Endodermal cell (in vitro differentiated cells): ENCODE measurements at regions not wholly inside any gene's neighbourhood (a gene's known extent, or its start where the extent isn't known, plus 50 kb on each side); places are given as distances from the start of the nearest gene placed in this dataset.

ENCODE experiments used
- DNase-seq: peaks from one replicate; pipeline ENCODE4 v3.0.0-alpha.2; 2017
- H3K27ac ChIP-seq: 2 replicates; pipeline ENCODE4 v1.5.1; 2013; ENCODE audit warnings: mild to moderate bottlenecking, low read depth, low read length, moderate library complexity
- H3K27me3 ChIP-seq: 2 replicates; pipeline ENCODE4 v1.6.1; 2013; ENCODE audit warnings: mild to moderate bottlenecking, low read length, moderate library complexity; ENCODE audit not compliant: insufficient read depth, control insufficient read depth, poor library complexity, severe bottlenecking
- H3K36me3 ChIP-seq: 2 replicates; pipeline ENCODE4 v1.7.0; 2013; ENCODE audit warnings: mild to moderate bottlenecking, low read length, moderate library complexity; ENCODE audit not compliant: control insufficient read depth, insufficient read depth
- H3K4me1 ChIP-seq: one replicate; pipeline ENCODE4 v1.7.0; 2013; ENCODE audit warnings: low read length; ENCODE audit not compliant: control insufficient read depth, insufficient read depth
- H3K4me3 ChIP-seq: 2 replicates; pipeline ENCODE4 v1.5.1; 2013; ENCODE audit warnings: mild to moderate bottlenecking, low read length, moderate library complexity
- H3K9ac ChIP-seq: 2 replicates; pipeline ENCODE4 v1.6.1; 2013; ENCODE audit warnings: mild to moderate bottlenecking, low read length, moderate library complexity; ENCODE audit not compliant: poor library complexity, severe bottlenecking; ENCODE audit errors: extremely low read depth
- H3K9me3 ChIP-seq: 2 replicates; pipeline ENCODE4 v1.6.1; 2013; ENCODE audit warnings: mild to moderate bottlenecking, low read length, moderate library complexity; ENCODE audit not compliant: control insufficient read depth
- H3K27ac Mint-ChIP-seq: 2 replicates; pipeline ENCODE4 v1.8.0; 2020; ENCODE audit warnings: mixed read lengths
- H3K27me3 Mint-ChIP-seq: 2 replicates; pipeline ENCODE4 v1.8.0; 2021; ENCODE audit warnings: mild to moderate bottlenecking, mixed read lengths; ENCODE audit not compliant: insufficient read depth
- H3K36me3 Mint-ChIP-seq: 2 replicates; pipeline ENCODE4 v1.8.0; 2020; ENCODE audit warnings: low read depth, mixed read lengths
- H3K4me1 Mint-ChIP-seq: 2 replicates; pipeline ENCODE4 v1.8.0; 2020; ENCODE audit warnings: mixed read lengths
- H3K4me3 Mint-ChIP-seq: 2 replicates; pipeline ENCODE4 v1.8.0; 2020; ENCODE audit warnings: mild to moderate bottlenecking, moderate library complexity, mixed read lengths
- H3K9me3 Mint-ChIP-seq: 2 replicates; pipeline ENCODE4 v1.8.0; 2020; ENCODE audit warnings: mild to moderate bottlenecking, mixed read lengths
- CTCF ChIP-seq: fragments of 200-600 bp; sonication (generic); conservative IDR thresholded peaks from 2 replicates; pipeline ENCODE4 v1.5.0; 2021; ENCODE audit warnings: antibody characterized with exemption, mild to moderate bottlenecking
- WGBS, 2 experiments: methylation state at CpG; one replicate each; pipeline versions ENCODE4 v1.1.5 to v1.1.7; 2013; ENCODE audit warnings: missing lambda C conversion rate in 2 of 2, mixed read lengths in 1 of 2; ENCODE audit not compliant: insufficient coverage in 1 of 2, insufficient read length in 1 of 2; 5-methylcytosine and 5-hydroxymethylcytosine counted together

DNA sequence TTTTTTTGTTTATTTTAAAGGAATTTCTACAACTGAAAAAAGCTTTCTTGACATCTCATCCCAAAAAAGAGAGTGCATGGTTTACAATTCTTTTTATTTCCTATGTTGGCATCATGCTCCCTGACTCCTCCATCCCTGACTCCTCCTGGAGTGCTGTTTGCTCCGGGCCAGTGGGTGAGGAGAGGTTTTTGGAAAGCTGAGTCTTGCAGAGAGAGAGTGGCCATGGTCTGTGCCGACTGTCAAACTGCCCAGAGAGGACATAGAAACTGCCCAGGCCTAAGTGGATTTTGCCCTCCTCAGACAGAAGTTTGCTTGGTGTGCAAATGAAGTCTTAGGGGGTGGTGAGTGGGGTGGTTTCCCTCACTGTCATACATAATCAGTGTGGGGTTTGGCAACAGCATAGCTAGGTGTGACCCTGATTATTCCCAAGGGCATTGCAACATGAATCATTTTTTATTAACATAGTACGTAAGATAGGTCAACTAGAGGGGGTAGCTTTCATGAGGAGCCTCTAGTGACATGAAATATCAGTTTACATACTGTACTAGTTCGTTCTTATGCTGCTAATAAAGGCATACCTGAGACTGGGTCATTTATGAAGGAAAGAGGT is 179.8 kb upstream of the UBL3 start:
- Histone ChIP-seq H3K36me3 (no peaks in the 10 kb centered on the region), H3K4me3 (no peak overlapping the region), H3K4me1 (peaks cover 3% of the 10 kb centered on the region), H3K9me3 (no peaks in the 10 kb centered on the region), H3K27me3 (no peaks in the 10 kb centered on the region), H3K9ac (no peak overlapping the region), H3K27ac (no peak overlapping the region)
- no peaks in the 10 kb centered on the region for H3K36me3 Mint-ChIP-seq
- no peak for DNase-seq
- no peak for TF ChIP-seq CTCF
- H3K27ac Mint-ChIP-seq, result no peak overlapping the region
- no peaks in the 10 kb centered on the region for H3K27me3 Mint-ChIP-seq
- 89 to 90% methylated on average over 3 to 4 of the region's 4 CpGs for WGBS, 2 experiments
- H3K9me3 Mint-ChIP-seq, result no peaks in the 10 kb centered on the region
- no peak overlapping the region for H3K4me3 Mint-ChIP-seq
- H3K4me1 Mint-ChIP-seq, result peaks cover 19% of the 10 kb centered on the region

GRCh38 chr13:30027569-30028455 is 177.4 kb upstream of the UBL3 start:
- no peak for DNase-seq
- no peak for TF ChIP-seq CTCF
- H3K4me1 Mint-ChIP-seq, result peaks cover 15% of the 10 kb centered on the region
- 92 to 98% methylated on average over 6 of the region's 6 CpGs for WGBS, 2 experiments
- no peak overlapping the region for H3K27ac Mint-ChIP-seq
- no peaks in the 10 kb centered on the region for H3K9me3 Mint-ChIP-seq
- Histone ChIP-seq H3K4me3 (no peak overlapping the region), H3K27me3 (no peaks in the 10 kb centered on the region), H3K4me1 (no peaks in the 10 kb centered on the region), H3K9me3 (no peaks in the 10 kb centered on the region), H3K27ac (no peak overlapping the region), H3K9ac (no peak overlapping the region), H3K36me3 (no peaks in the 10 kb centered on the region)
- H3K36me3 Mint-ChIP-seq, result no peaks in the 10 kb centered on the region
- H3K4me3 Mint-ChIP-seq, result no peak overlapping the region
- no peaks in the 10 kb centered on the region for H3K27me3 Mint-ChIP-seq

- no peaks in the 10 kb centered on the region for H3K36me3 ChIP-seq
- Mint-ChIP-seq H3K9me3 (no peaks in the 10 kb centered on the region), H3K4me1 (peaks cover 10% of the 10 kb centered on the region), H3K36me3 (no peaks in the 10 kb centered on the region), H3K4me3 (no peak overlapping the region), H3K27me3 (no peaks in the 10 kb centered on the region), H3K27ac (no peak overlapping the region)
- no peaks in the 10 kb centered on the region for H3K27me3 ChIP-seq
- WGBS, 2 experiments, result 88 to 95% methylated on average over 4 to 5 of the region's 5 CpGs
- H3K9me3 ChIP-seq, result no peaks in the 10 kb centered on the region
- no peak overlapping the region for H3K4me3 ChIP-seq
- TF ChIP-seq CTCF, result no peak
- no peak overlapping the region for H3K27ac ChIP-seq
- no peak overlapping the region for H3K9ac ChIP-seq
- DNase-seq, result no peak
- H3K4me1 ChIP-seq, result no peaks in the 10 kb centered on the region
Measured at GRCh38 chr13:30026909-30027308, 176.5 kb upstream of the UBL3 start.
